ENCODE measurements at regions not wholly inside any gene's neighbourhood (a gene's known extent, or its start where the extent isn't known, plus 50 kb on each side); places are given as distances from the start of the nearest gene placed in this dataset.
A peak's percentile ranks its signal among the peaks of the same experiment; 100 is the strongest.

- ChIA-PET POLR2A (ENCODE audit: low non-redundant PET) (no interaction called here), CTCF (interaction anchor here (0.6 to 1.2 kb wide), 10 partner anchors 16 to 951 kb away, joined by 3 to 5 read pairs (median 4); no protein-coding TSS in a partner anchor)
- H3K27ac ChIP-seq = no peak overlapping the region
- peak; percentile 22 for DNase-seq (ENCODE audit: low spot score)
- TF ChIP-seq CTCF (conservative IDR thresholded peaks at IDR 0.05; ENCODE audit: low read depth) = no peak; the same call in 1 of the 2 replicates
Measured at GRCh38 chr1:55702064-55702463, 486.9 kb upstream of the USP24 start.

GRCh38 chr1:55700359-55701130 lies 485.4 kb upstream of the USP24 start:
- ChIA-PET CTCF (interaction anchor here (0.6 to 0.8 kb wide), 3 partner anchors 9 to 252 kb away, joined by 3 read pairs; no protein-coding TSS in a partner anchor), POLR2A (ENCODE audit: low non-redundant PET) (no interaction called here)
- no peak for DNase-seq (ENCODE audit: low spot score)
- no peak for TF ChIP-seq CTCF (conservative IDR thresholded peaks at IDR 0.05; ENCODE audit: low read depth)
- H3K27ac ChIP-seq = no peak overlapping the region

GRCh38 chr1:55699228-55699627 lies 484.1 kb upstream of the USP24 start:
- no peak for DNase-seq (ENCODE audit: low spot score)
- no peak for TF ChIP-seq CTCF (conservative IDR thresholded peaks at IDR 0.05; ENCODE audit: low read depth)
- H3K27ac ChIP-seq = no peak overlapping the region
- ChIA-PET POLR2A (ENCODE audit: low non-redundant PET) (no interaction called here), CTCF (interaction anchor here (0.7 kb wide), 1 partner anchor 880 kb away, joined by 3 read pairs; no protein-coding TSS in a partner anchor)

GRCh38 chr1:55697997-55698535 lies 482.9 kb upstream of the USP24 start:
- POLR2A ChIA-PET (ENCODE audit: low non-redundant PET) = no interaction called here
- H3K27ac ChIP-seq = no peak overlapping the region
- CTCF ChIA-PET = interaction anchor here (0.7 kb wide), 1 partner anchor 322 kb away, joined by 4 read pairs; no protein-coding TSS in a partner anchor
- TF ChIP-seq CTCF (conservative IDR thresholded peaks at IDR 0.05; ENCODE audit: low read depth) = no peak
- no peak for DNase-seq (ENCODE audit: low spot score)

- ChIA-PET POLR2A (ENCODE audit: low non-redundant PET) (no interaction called here), CTCF (no interaction called here)
- TF ChIP-seq CTCF (conservative IDR thresholded peaks at IDR 0.05; ENCODE audit: low read depth) = no peak
- no peak overlapping the region for H3K27ac ChIP-seq
- DNase-seq (ENCODE audit: low spot score) = no peak
Measured at GRCh38 chr1:55696891-55697290, 481.7 kb upstream of the USP24 start.

GRCh38 chr1:55696181-55696754 lies 481.1 kb upstream of the USP24 start:
- peak overlapping the region; percentile 66 for H3K27ac ChIP-seq
- POLR2A ChIA-PET (ENCODE audit: low non-redundant PET) = no interaction called here
- DNase-seq (ENCODE audit: low spot score) = peak; percentile 29
- CTCF ChIA-PET = interaction anchor here (0.6 to 0.7 kb wide), 2 partner anchors 419 to 881 kb away, joined by 3 read pairs; no protein-coding TSS in a partner anchor
- no peak for TF ChIP-seq CTCF (conservative IDR thresholded peaks at IDR 0.05; ENCODE audit: low read depth)

Data from RWPE1 (cell line).